ENCODE measurements at regions not wholly inside any gene's neighbourhood (a gene's known extent, or its start where the extent isn't known, plus 50 kb on each side); places are given as distances from the start of the nearest gene placed in this dataset.

GRCh38 chr12:126776026-126776655 lies 1490.8 kb upstream of the TMEM132C start:
- Histone ChIP-seq H3K27ac (ENCODE audit: low read depth) (no peak overlapping the region), H3K4me1 (ENCODE audit: insufficient read depth) (no peaks in the 10 kb centered on the region), H3K4me2 (no peak overlapping the region), H3K36me3 (ENCODE audit: insufficient read depth) (0 out of 2 replicates have a peak, but pooled peaks cover 3% of the 10 kb centered on the region), H2AFZ (no peak overlapping the region), H3K79me2 (replicated peaks; ENCODE audit: insufficient read depth) (no peaks in the 10 kb centered on the region), H3K27me3 (ENCODE audit: insufficient read depth) (no peaks in the 10 kb centered on the region), H4K20me1 (replicated peaks; ENCODE audit: insufficient read depth) (no peaks in the 10 kb centered on the region), H3F3A (replicated peaks; ENCODE audit: low read depth) (no peaks in the 10 kb centered on the region), H3K4me3 (no peak overlapping the region), H3K9me2 (ENCODE audit: insufficient read depth) (no peaks in the 10 kb centered on the region)
- no peak for TF ChIP-seq REST (IDR thresholded peaks at IDR 0.05; ENCODE audit: unreplicated experiment)
- no peak for TF ChIP-seq ZNF331 (CRISPR knock-in tag; IDR thresholded peaks at IDR 0.05; ENCODE audit: low read depth)
- TF ChIP-seq EZH2 (IDR thresholded peaks at IDR 0.05; ENCODE audit: low read depth, unreplicated experiment), result no peak
- TF ChIP-seq STAT1 (IDR thresholded peaks at IDR 0.05; ENCODE audit: unreplicated experiment), result no peak
- no peak for TF ChIP-seq EZH2phosphoT487 (IDR thresholded peaks at IDR 0.05; ENCODE audit: unreplicated experiment)
- TF ChIP-seq NANOG (IDR thresholded peaks at IDR 0.05; ENCODE audit: borderline replicate concordance), result no peak
- TF ChIP-seq CREB1 (CRISPR knock-in tag; IDR thresholded peaks at IDR 0.05; ENCODE audit: low read depth), result no peak
- TF ChIP-seq POLR2AphosphoS5 (IDR thresholded peaks at IDR 0.05; ENCODE audit: low read depth), result no peak
- TF ChIP-seq ZNF462 (CRISPR knock-in tag; IDR thresholded peaks at IDR 0.05), result no peak
- no peak for TF ChIP-seq JUNB (IDR thresholded peaks at IDR 0.05; ENCODE audit: unreplicated experiment)
- no peak for TF ChIP-seq ZNF114 (CRISPR knock-in tag; IDR thresholded peaks at IDR 0.05)
- no peak for DNase-seq (ENCODE audit: low spot score)
- Mint-ChIP-seq H3K36me3 (ENCODE audit: low read depth) (peaks cover 44% of the 10 kb centered on the region), H3K4me1 (no peaks in the 10 kb centered on the region), H3K27me3 (ENCODE audit: insufficient read depth, low read depth, poor library complexity) (peaks cover 5% of the 10 kb centered on the region), H3K9me3 (peaks cover 96% of the 10 kb centered on the region), H3K4me3 (no peak overlapping the region), H3K27ac (no peak overlapping the region)
- no peak for ATAC-seq
